Caco-2 (cell line): ENCODE measurements at regions not wholly inside any gene's neighbourhood (a gene's known extent, or its start where the extent isn't known, plus 50 kb on each side); places are given as distances from the start of the nearest gene placed in this dataset.
"Not testable (repeated sequence)": the region's sequence is repeated elsewhere in the genome, so short reads cannot be mapped to it uniquely, and the experiment has no call there.

ENCODE experiments used
- BruUV-seq: library from RNA; stranded (reverse); fragments of 400-500 nt; replicated peaks from 2 replicates; lab custom pipeline; 2021; lab: Mats Ljungman, UMichigan
- CTCF ChIA-PET: fragments of 300-600 bp; sonication (Branson Sonifier 250); formaldehyde crosslinking; loops from one replicate; lab custom pipeline; 2022; ENCODE audit warnings: antibody characterized with exemption; lab: Charles Lee
- POLR2A ChIA-PET: fragments of 300-600 bp; sonication (Branson Sonifier 250); formaldehyde crosslinking; loops from one replicate; lab custom pipeline; 2022; ENCODE audit warnings: antibody characterized with exemption; lab: Charles Lee
- DNase-seq, 2 experiments: peaks; one replicate each; pipeline versions ENCODE4 v3.0.0 to v3.0.0-alpha.2; 2020 to 2022
- H3K27me3 ChIP-seq: replicated peaks from 2 replicates; pipeline ENCODE4 v1.6.0; 2011; ENCODE audit warnings: low read length; ENCODE audit not compliant: control insufficient read depth, insufficient read depth
- H3K36me3 ChIP-seq: 2 replicates; pipeline ENCODE4 v1.5.1; 2011; ENCODE audit warnings: low read length; ENCODE audit not compliant: control insufficient read depth, insufficient read depth
- H3K4me1 ChIP-seq: fragments of 250-450 bp; sonication (Bioruptor Pico); 2 replicates; pipeline ENCODE4 v1.5.1; 2020; ENCODE audit warnings: mild to moderate bottlenecking
- H3K4me3 ChIP-seq: 2 replicates; pipeline ENCODE4 v1.5.1; 2011; ENCODE audit warnings: low read depth, mild to moderate bottlenecking, control low read depth, low read length
- H3K9me3 ChIP-seq: fragments of 250-450 bp; sonication (Bioruptor Pico); 2 replicates; pipeline ENCODE4 v1.5.1; 2020; ENCODE audit warnings: mild to moderate bottlenecking, moderate library complexity
- H3K27ac Mint-ChIP-seq: one replicate; pipeline ENCODE4 v1.8.0; 2022; ENCODE audit warnings: mixed read lengths; ENCODE audit not compliant: unreplicated experiment
- H3K27me3 Mint-ChIP-seq: one replicate; pipeline ENCODE4 v1.8.0; 2022; ENCODE audit warnings: mixed read lengths; ENCODE audit not compliant: insufficient read depth, unreplicated experiment
- H3K36me3 Mint-ChIP-seq: one replicate; pipeline ENCODE4 v1.8.0; 2022; ENCODE audit warnings: mild to moderate bottlenecking, mixed read lengths; ENCODE audit not compliant: insufficient read depth, unreplicated experiment
- H3K4me1 Mint-ChIP-seq: one replicate; pipeline ENCODE4 v1.8.0; 2022; ENCODE audit warnings: low read depth, mixed read lengths; ENCODE audit not compliant: unreplicated experiment
- H3K4me3 Mint-ChIP-seq: one replicate; pipeline ENCODE4 v1.8.0; 2022; ENCODE audit warnings: mild to moderate bottlenecking, moderate library complexity, mixed read lengths; ENCODE audit not compliant: unreplicated experiment
- H3K9me3 Mint-ChIP-seq: one replicate; pipeline ENCODE4 v1.8.0; 2022; ENCODE audit warnings: mixed read lengths; ENCODE audit not compliant: unreplicated experiment
- CTCF ChIP-seq, 2 experiments: fragments of 200-600 bp in 1 of 2; IDR thresholded peaks; 1 replicate in 1 of 2; 2 replicates in 1 of 2; pipeline versions ENCODE4 v1.5.1 to v1.8.0; 2011 to 2022; ENCODE audit warnings: antibody characterized with exemption in 1 of 2, control low read depth in 1 of 2, inconsistent platforms in 1 of 2, low read depth in 1 of 2, low read length in 1 of 2, mild to moderate bottlenecking in 1 of 2, moderate library complexity in 1 of 2; ENCODE audit not compliant: insufficient read depth in 1 of 2, severe bottlenecking in 1 of 2, unreplicated experiment in 1 of 2
- intact Hi-C: fragments of 100-400 bp; cut with micrococcal nuclease; formaldehyde crosslinking; loops from one replicate; pipeline ENCODE4 v1.10.0; 2022; ENCODE audit not compliant: unreplicated experiment

- Histone ChIP-seq H3K4me1 (peaks cover 16% of the 10 kb centered on the region), H3K27me3 (no peaks in the 10 kb centered on the region), H3K9me3 (no peaks in the 10 kb centered on the region), H3K4me3 (no peak overlapping the region), H3K36me3 (no peaks in the 10 kb centered on the region)
- BruUV-seq: no TSS peak
- Mint-ChIP-seq H3K27me3 (no peaks in the 10 kb centered on the region), H3K9me3 (peaks cover under 1% of the 10 kb centered on the region), H3K4me1 (peaks cover 15% of the 10 kb centered on the region), H3K27ac (peak overlapping the region; percentile 20), H3K36me3 (no peaks in the 10 kb centered on the region), H3K4me3 (no peak overlapping the region)
- DNase-seq: no peak
- intact Hi-C loops: loop anchor here (1.0 to 5.0 kb wide), 2 partner anchors 38 to 47 kb away; no protein-coding TSS in a partner anchor
- TF ChIP-seq CTCF (IDR thresholded peaks at IDR 0.05; ENCODE audit: insufficient read depth in 1 of 2, low read depth in 1 of 2, low read length in 1 of 2, severe bottlenecking in 1 of 2, unreplicated experiment in 1 of 2): no peak
- POLR2A ChIA-PET: no interaction called here
- CTCF ChIA-PET: no interaction called here
These were observed 60.5 kb upstream of the PITX1 start for GRCh38 chr5:135094339-135095051.

GRCh38 chr5:135093483-135093882 is 59.5 kb upstream of the PITX1 start:
- H3K4me1 ChIP-seq: peaks cover 16% of the 10 kb centered on the region
- H3K27ac Mint-ChIP-seq, intact Hi-C loops, H3K9me3 ChIP-seq, H3K27me3 ChIP-seq, POLR2A ChIA-PET, H3K4me3 ChIP-seq, H3K36me3 Mint-ChIP-seq, BruUV-seq, CTCF ChIA-PET, DNase-seq, H3K27me3 Mint-ChIP-seq, H3K4me3 Mint-ChIP-seq, H3K36me3 ChIP-seq: not testable (repeated sequence)
- Mint-ChIP-seq H3K9me3 (peaks cover 10% of the 10 kb centered on the region), H3K4me1 (peaks cover 15% of the 10 kb centered on the region)

- Histone ChIP-seq H3K4me3 (no peak overlapping the region), H3K9me3 (no peaks in the 10 kb centered on the region), H3K36me3 (no peaks in the 10 kb centered on the region), H3K4me1 (peaks cover 16% of the 10 kb centered on the region), H3K27me3 (no peaks in the 10 kb centered on the region)
- Mint-ChIP-seq H3K9me3 (peaks cover 10% of the 10 kb centered on the region), H3K27ac (no peak overlapping the region), H3K36me3 (no peaks in the 10 kb centered on the region), H3K4me1 (peaks cover 15% of the 10 kb centered on the region), H3K27me3 (no peaks in the 10 kb centered on the region), H3K4me3 (no peak overlapping the region)
- BruUV-seq: no TSS peak
- TF ChIP-seq CTCF (IDR thresholded peaks at IDR 0.05; ENCODE audit: insufficient read depth in 1 of 2, low read depth in 1 of 2, low read length in 1 of 2, severe bottlenecking in 1 of 2, unreplicated experiment in 1 of 2): no peak
- no peak for DNase-seq
- ChIA-PET POLR2A (no interaction called here), CTCF (no interaction called here)
- intact Hi-C loops: no loop called here
These were observed 58.4 kb upstream of the PITX1 start for GRCh38 chr5:135092476-135092875.
